Astrocyte (in vitro differentiated cells and primary cell): ENCODE measurements at regions not wholly inside any gene's neighbourhood (a gene's known extent, or its start where the extent isn't known, plus 50 kb on each side); places are given as distances from the start of the nearest gene placed in this dataset.

Experiments
- EZH2 ChIP-seq: IDR thresholded peaks from 2 replicates; pipeline ENCODE4 v1.6.1; 2012; ENCODE audit warnings: mild to moderate bottlenecking, low read length, inconsistent platforms; ENCODE audit not compliant: insufficient read depth
- TF ChIP-seq, protein P1 (sequence below): IDR thresholded peaks from 2 replicates; pipeline ENCODE4 v1.5.1; 2011; ENCODE audit warnings: low read depth, mild to moderate bottlenecking, inconsistent platforms, low read length, moderate library complexity; ENCODE audit not compliant: insufficient read depth

DNA sequence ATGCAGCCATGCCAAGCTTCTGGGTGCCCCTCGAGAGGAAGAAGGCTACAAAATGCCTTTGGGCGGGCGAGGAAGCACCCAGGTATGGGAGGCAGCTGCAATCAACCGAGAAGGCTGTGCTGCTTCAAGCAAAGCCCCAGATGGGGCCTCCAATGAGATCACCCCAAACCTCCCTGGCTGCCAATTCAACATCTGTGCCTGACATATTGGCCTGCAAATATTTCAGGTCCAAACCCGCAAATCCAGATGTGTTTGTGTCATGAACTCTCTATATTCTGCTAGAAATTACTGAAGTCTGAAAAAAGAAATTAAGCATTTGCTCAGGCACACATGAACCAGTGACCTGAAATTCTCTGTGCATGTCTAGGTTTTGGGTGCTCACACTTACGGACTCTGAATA lies 78.8 kb upstream of the RCN1 start:
- TF ChIP-seq EZH2: no peak
- TF ChIP-seq, protein P1, sequence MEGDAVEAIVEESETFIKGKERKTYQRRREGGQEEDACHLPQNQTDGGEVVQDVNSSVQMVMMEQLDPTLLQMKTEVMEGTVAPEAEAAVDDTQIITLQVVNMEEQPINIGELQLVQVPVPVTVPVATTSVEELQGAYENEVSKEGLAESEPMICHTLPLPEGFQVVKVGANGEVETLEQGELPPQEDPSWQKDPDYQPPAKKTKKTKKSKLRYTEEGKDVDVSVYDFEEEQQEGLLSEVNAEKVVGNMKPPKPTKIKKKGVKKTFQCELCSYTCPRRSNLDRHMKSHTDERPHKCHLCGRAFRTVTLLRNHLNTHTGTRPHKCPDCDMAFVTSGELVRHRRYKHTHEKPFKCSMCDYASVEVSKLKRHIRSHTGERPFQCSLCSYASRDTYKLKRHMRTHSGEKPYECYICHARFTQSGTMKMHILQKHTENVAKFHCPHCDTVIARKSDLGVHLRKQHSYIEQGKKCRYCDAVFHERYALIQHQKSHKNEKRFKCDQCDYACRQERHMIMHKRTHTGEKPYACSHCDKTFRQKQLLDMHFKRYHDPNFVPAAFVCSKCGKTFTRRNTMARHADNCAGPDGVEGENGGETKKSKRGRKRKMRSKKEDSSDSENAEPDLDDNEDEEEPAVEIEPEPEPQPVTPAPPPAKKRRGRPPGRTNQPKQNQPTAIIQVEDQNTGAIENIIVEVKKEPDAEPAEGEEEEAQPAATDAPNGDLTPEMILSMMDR: no peak
